ENCODE measurements at regions not wholly inside any gene's neighbourhood (a gene's known extent, or its start where the extent isn't known, plus 50 kb on each side); places are given as distances from the start of the nearest gene placed in this dataset.

DNA sequence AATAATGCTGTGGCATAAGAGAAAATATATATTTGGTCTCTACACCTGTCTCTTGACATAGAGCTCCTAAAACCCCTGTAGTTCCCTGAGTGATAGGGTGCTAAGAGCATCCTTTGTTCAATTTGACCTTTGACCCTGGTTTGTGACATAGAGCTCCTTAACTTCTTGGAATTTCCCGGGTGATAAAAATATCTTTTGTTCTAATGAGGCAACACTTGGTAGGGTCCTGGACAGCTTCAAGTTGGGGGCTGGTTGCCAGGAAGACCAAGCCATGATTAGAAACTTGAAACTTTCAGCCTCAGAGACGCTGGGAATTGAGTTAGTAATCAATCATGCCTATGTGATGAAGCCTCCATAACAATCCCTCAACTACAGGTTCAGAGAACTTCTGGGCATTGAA is 105.4 kb downstream of the CASP12 start:
- TF ChIP-seq, protein P1, sequence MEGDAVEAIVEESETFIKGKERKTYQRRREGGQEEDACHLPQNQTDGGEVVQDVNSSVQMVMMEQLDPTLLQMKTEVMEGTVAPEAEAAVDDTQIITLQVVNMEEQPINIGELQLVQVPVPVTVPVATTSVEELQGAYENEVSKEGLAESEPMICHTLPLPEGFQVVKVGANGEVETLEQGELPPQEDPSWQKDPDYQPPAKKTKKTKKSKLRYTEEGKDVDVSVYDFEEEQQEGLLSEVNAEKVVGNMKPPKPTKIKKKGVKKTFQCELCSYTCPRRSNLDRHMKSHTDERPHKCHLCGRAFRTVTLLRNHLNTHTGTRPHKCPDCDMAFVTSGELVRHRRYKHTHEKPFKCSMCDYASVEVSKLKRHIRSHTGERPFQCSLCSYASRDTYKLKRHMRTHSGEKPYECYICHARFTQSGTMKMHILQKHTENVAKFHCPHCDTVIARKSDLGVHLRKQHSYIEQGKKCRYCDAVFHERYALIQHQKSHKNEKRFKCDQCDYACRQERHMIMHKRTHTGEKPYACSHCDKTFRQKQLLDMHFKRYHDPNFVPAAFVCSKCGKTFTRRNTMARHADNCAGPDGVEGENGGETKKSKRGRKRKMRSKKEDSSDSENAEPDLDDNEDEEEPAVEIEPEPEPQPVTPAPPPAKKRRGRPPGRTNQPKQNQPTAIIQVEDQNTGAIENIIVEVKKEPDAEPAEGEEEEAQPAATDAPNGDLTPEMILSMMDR (conservative IDR thresholded peaks at IDR 0.05; ENCODE audit: low read depth, low read length) = no peak
- TF ChIP-seq POLR2A (IDR thresholded peaks at IDR 0.05; ENCODE audit: low read depth, low read length) (no peak), MAZ (IDR thresholded peaks at IDR 0.05; ENCODE audit: borderline replicate concordance, low read depth, low read length) (no peak), MXI1 (IDR thresholded peaks at IDR 0.05; ENCODE audit: borderline replicate concordance, low read depth, low read length) (no peak), RFX5 (IDR thresholded peaks at IDR 0.05; ENCODE audit: low read depth, low read length) (no peak)

All from IMR-90 (cell line).